A673 (cell line): ENCODE measurements at regions not wholly inside any gene's neighbourhood (a gene's known extent, or its start where the extent isn't known, plus 50 kb on each side); places are given as distances from the start of the nearest gene placed in this dataset.

Experiments used
- EZH2 ChIP-seq: fragments of 200-600 bp; sonication (generic); IDR thresholded peaks from 2 replicates; pipeline ENCODE4 v1.6.1; 2017; ENCODE audit warnings: borderline replicate concordance, low read depth, mild to moderate bottlenecking, mixed read lengths, antibody characterized with exemption, low read length; ENCODE audit not compliant: poor library complexity, severe bottlenecking
- TF ChIP-seq, protein P1 (sequence below): fragments of 300-800, 200-600 bp; sonication (generic); conservative IDR thresholded peaks from 2 replicates; pipeline ENCODE4 v1.5.1; 2017; ENCODE audit warnings: low read depth, mild to moderate bottlenecking, antibody characterized with exemption, low read length, moderate library complexity, mixed read lengths

DNA sequence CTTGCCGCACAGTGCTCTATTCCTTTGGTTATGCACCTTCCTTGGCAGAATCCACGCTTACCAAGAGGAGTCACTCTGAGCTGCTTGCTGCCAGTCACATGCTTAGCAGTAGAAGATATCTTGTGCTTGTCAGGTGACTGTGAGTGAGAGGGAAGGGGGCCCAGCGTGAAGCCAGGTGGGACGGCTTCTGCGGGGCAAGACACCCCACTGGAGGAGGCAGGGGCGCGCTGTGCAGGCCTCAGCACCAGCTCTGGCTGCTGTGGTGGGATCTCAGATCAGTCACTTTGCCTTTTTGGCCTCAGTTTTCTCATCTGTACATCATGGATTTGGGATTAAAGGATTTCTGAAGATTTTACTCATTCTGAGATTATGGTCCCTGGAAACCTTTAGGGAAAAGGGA, 63.9 kb upstream of the B3GAT1 start:
- TF ChIP-seq, protein P1, sequence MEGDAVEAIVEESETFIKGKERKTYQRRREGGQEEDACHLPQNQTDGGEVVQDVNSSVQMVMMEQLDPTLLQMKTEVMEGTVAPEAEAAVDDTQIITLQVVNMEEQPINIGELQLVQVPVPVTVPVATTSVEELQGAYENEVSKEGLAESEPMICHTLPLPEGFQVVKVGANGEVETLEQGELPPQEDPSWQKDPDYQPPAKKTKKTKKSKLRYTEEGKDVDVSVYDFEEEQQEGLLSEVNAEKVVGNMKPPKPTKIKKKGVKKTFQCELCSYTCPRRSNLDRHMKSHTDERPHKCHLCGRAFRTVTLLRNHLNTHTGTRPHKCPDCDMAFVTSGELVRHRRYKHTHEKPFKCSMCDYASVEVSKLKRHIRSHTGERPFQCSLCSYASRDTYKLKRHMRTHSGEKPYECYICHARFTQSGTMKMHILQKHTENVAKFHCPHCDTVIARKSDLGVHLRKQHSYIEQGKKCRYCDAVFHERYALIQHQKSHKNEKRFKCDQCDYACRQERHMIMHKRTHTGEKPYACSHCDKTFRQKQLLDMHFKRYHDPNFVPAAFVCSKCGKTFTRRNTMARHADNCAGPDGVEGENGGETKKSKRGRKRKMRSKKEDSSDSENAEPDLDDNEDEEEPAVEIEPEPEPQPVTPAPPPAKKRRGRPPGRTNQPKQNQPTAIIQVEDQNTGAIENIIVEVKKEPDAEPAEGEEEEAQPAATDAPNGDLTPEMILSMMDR = no peak
- no peak for TF ChIP-seq EZH2
